Gastroesophageal sphincter (tissue), 4 donors: ENCODE measurements at regions not wholly inside any gene's neighbourhood (a gene's known extent, or its start where the extent isn't known, plus 50 kb on each side); places are given as distances from the start of the nearest gene placed in this dataset.

Experiments
- ATAC-seq: fragments of 150-250 bp; one replicate; pipeline ENCODE4 v1.9.1; 2016; ENCODE audit warnings: mild to moderate bottlenecking, moderate library complexity
- H3K27ac ChIP-seq, 4 donors: fragments of 200-600 bp; sonication (generic) in 3 of 4; 1 replicate in 3 of 4; 2 replicates in 1 of 4; pipeline ENCODE4 v1.5.1; 2016 to 2019
- H3K27me3 ChIP-seq: fragments of 200-600 bp; sonication (generic); one replicate; pipeline ENCODE4 v1.5.1; 2019
- H3K36me3 ChIP-seq, 2 donors: fragments of 200-600 bp; sonication (generic); one replicate each; pipeline ENCODE4 v1.5.1; 2019; ENCODE audit warnings: control low read depth in 1 of 2
- H3K4me1 ChIP-seq, 3 donors: fragments of 200-600 bp; sonication (generic); 1 replicate in 2 of 3; 2 replicates in 1 of 3; pipeline ENCODE4 v1.5.1; 2016 to 2019; ENCODE audit warnings: control low read depth in 2 of 3
- H3K4me3 ChIP-seq, 2 donors: fragments of 200-600 bp; sonication (generic); one replicate each; pipeline ENCODE4 v1.5.1; 2019; ENCODE audit warnings: mild to moderate bottlenecking in 1 of 2, moderate library complexity in 1 of 2
- H3K9me3 ChIP-seq, 3 donors: fragments of 200-600 bp; sonication (generic); one replicate each; pipeline ENCODE4 v1.5.1; 2017 to 2019; ENCODE audit warnings: control low read depth in 2 of 3
- EP300 ChIP-seq: sonication (generic); formaldehyde crosslinking; IDR thresholded peaks from one replicate; pipeline ENCODE4 v1.6.1; 2017; ENCODE audit warnings: antibody characterized with exemption, mild to moderate bottlenecking
- POLR2A ChIP-seq, 2 donors: fragments of 450-650 bp; IDR thresholded peaks; one replicate each; pipeline ENCODE4 v1.6.1; 2017; ENCODE audit warnings: antibody characterized with exemption in 2 of 2, mild to moderate bottlenecking in 2 of 2, moderate library complexity in 1 of 2
- POLR2AphosphoS5 ChIP-seq: sonication (generic); formaldehyde crosslinking; IDR thresholded peaks from one replicate; pipeline ENCODE4 v1.6.1; 2017; ENCODE audit warnings: antibody characterized with exemption
- whole genome bisulfite sequencing, 2 donors: methylation state at CpG; one replicate each; pipeline ENCODE4 v1.1.5; 2018; ENCODE audit warnings: low coverage in 1 of 2; 5-methylcytosine and 5-hydroxymethylcytosine counted together
- TF ChIP-seq, protein P1 (sequence below), 4 experiments: fragments of 200-600 bp in 2 of 4; fragments of 450-650 bp in 2 of 4; sonication (generic) in 1 of 4; IDR thresholded peaks; one replicate each; pipeline ENCODE4 v1.5.1; 2017 to 2019; ENCODE audit warnings: antibody characterized with exemption in 4 of 4, mild to moderate bottlenecking in 2 of 4, moderate library complexity in 2 of 4

DNA sequence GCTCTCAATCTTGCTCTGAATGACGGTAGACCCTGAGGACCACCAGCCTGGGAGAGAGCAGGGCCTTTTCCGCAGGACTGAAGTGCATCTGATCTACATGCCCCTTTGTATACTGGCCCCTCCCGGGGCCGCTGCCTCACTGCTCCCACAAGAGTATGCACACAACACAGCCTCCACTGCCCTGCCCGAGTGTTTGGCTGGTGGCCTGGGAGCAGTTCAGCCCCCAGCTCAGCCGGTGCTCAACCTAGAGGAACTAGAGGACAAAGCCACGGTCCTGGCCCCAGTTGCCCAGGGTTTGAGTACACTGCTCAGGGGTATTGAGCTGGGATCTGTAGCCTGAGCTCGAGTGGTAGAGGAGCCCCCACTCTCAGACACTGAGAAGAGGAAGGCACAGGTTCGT is 118.9 kb upstream of the CAB39 start:
- Histone ChIP-seq H3K4me3 (no peak overlapping the region), H3K4me1 (no peaks in the 10 kb centered on the region), H3K27ac (no peak overlapping the region), H3K27me3 (peaks cover 6% of the 10 kb centered on the region), H3K9me3 (no peaks in the 10 kb centered on the region), H3K36me3 (no peaks in the 10 kb centered on the region)
- WGBS, 2 donors: no CpG with 5 or more reads among the region's 9 CpGs
- TF ChIP-seq POLR2AphosphoS5 (no peak), POLR2A (IDR thresholded peaks at IDR 0.05) (no peak), EP300 (no peak)
- TF ChIP-seq, protein P1, sequence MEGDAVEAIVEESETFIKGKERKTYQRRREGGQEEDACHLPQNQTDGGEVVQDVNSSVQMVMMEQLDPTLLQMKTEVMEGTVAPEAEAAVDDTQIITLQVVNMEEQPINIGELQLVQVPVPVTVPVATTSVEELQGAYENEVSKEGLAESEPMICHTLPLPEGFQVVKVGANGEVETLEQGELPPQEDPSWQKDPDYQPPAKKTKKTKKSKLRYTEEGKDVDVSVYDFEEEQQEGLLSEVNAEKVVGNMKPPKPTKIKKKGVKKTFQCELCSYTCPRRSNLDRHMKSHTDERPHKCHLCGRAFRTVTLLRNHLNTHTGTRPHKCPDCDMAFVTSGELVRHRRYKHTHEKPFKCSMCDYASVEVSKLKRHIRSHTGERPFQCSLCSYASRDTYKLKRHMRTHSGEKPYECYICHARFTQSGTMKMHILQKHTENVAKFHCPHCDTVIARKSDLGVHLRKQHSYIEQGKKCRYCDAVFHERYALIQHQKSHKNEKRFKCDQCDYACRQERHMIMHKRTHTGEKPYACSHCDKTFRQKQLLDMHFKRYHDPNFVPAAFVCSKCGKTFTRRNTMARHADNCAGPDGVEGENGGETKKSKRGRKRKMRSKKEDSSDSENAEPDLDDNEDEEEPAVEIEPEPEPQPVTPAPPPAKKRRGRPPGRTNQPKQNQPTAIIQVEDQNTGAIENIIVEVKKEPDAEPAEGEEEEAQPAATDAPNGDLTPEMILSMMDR (IDR thresholded peaks at IDR 0.05): no peak
- ATAC-seq: no peak

DNA sequence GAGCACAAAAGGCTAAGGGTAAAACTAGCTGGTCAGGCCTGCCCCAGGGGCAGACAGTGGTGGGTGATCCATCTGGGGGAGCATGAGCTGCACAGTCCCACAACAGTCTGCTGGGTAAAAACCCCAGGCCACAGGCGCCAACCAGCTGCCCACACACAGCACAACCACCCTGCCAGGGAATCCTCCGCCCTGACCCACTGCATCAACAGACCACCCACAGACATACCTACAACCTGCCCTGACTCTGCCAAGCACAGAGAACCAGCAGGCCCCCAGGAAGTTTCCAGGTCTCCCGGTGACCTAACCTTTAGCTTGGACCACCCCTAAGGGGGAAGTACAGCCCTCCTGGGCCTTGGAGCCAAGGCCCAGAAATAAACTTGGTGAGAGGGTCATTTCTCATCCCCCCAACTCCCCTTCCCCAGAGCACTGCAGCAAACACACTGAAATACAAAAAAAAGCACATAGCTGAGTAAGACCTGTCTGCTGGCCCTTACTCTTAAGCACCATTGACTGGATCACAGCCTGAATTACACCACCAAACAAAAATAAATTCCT is 118.3 kb upstream of the CAB39 start:
- no peak overlapping the region for H3K27ac ChIP-seq
- H3K36me3 ChIP-seq: no peaks in the 10 kb centered on the region
- no peak for ATAC-seq
- TF ChIP-seq EP300 (no peak), POLR2A (IDR thresholded peaks at IDR 0.05) (no peak), POLR2AphosphoS5 (no peak)
- TF ChIP-seq, protein P1 (IDR thresholded peaks at IDR 0.05): no peak
- H3K9me3 ChIP-seq: no peaks in the 10 kb centered on the region
- no peak overlapping the region for H3K4me3 ChIP-seq
- H3K27me3 ChIP-seq: peaks cover 6% of the 10 kb centered on the region
- H3K4me1 ChIP-seq: no peaks in the 10 kb centered on the region
- WGBS, 2 donors: no CpG with 5 or more reads among the region's 3 CpGs

DNA sequence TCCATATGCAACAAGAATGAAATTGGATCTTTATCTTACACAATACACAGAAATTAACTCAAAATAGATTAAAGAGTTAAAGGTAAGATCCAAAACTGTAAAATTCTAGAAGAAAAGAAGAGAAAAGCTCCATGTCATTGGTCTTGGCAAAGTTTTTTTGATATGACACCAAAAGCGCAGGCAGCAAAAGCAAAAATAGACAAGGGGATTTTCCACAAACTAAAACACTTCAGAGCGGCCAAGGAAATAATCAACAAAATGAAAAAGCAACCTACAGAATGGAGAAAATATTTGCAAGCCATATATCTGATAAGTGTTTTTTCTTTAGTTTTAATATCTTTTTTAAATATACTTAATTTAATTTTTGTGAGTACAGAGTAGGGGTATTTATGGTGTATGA is 112.8 kb upstream of the CAB39 start:
- ATAC-seq: no peak
- Histone ChIP-seq H3K9me3 (no peaks in the 10 kb centered on the region), H3K4me3 (no peak overlapping the region), H3K27me3 (peaks cover 16% of the 10 kb centered on the region), H3K4me1 (no peaks in the 10 kb centered on the region), H3K27ac (no peak overlapping the region), H3K36me3 (no peaks in the 10 kb centered on the region)
- no peak for TF ChIP-seq POLR2AphosphoS5
- 90 to 91% methylated on average over 2 of the region's 2 CpGs for WGBS, 2 donors

DNA sequence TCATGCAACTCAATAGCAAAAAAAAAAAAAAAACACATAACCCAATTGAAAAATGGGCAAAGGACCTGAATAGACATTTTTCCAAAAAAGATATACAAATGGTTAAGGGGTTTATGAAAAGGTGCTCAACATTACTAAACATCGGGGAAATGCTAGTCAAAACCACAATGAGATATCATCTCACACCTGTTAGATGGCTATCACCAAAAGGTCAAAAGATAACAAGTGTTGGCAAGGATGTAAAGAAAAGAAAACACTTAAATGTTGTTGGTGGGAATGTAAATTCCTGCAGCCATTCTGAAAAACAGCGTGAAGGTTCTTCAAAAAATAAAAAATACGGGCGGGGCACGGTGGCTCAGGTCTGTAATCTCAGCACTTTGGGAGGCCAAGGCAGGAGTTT is 112.4 kb upstream of the CAB39 start:
- 57 to 70% methylated on average over 1 to 5 of the region's 5 CpGs for WGBS, 2 donors
- no peak for ATAC-seq

DNA sequence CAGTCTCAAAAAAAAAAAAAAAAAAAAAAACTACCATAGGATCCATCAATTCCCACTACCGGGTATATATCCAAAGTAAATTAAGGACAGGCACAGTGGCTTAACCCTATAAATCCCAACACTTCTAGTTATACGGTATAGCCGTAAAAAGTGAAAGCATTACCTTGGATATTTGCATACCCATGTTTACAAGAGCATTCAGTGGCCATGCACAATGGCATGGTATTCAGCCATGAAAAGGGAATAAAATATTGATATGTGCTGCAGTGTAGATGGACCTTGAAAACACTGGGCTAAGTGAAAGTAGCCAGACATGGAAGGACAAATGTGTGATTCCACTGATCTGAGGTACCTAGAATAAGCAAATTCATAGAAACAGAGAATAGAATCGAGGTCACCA is 111.8 kb upstream of the CAB39 start:
- no peak for TF ChIP-seq POLR2A (IDR thresholded peaks at IDR 0.05)
- no peak for TF ChIP-seq POLR2AphosphoS5
- no peak for TF ChIP-seq EP300
- TF ChIP-seq, protein P1 (IDR thresholded peaks at IDR 0.05): no peak
- H3K36me3 ChIP-seq: no peaks in the 10 kb centered on the region
- H3K27ac ChIP-seq: no peak overlapping the region
- no peaks in the 10 kb centered on the region for H3K9me3 ChIP-seq
- peaks cover 16% of the 10 kb centered on the region for H3K27me3 ChIP-seq
- ATAC-seq: no peak
- no peak overlapping the region for H3K4me3 ChIP-seq
- 61 to 63% methylated on average over 4 of the region's 4 CpGs for WGBS, 2 donors
- no peaks in the 10 kb centered on the region for H3K4me1 ChIP-seq

More for the DNA sequence above, 112.4 kb upstream of the CAB39 start:
- TF ChIP-seq POLR2AphosphoS5 (no peak), POLR2A (IDR thresholded peaks at IDR 0.05) (no peak), EP300 (no peak)
- TF ChIP-seq, protein P1 (IDR thresholded peaks at IDR 0.05): no peak
- H3K4me3 ChIP-seq: no peak overlapping the region
- no peaks in the 10 kb centered on the region for H3K36me3 ChIP-seq
- H3K27me3 ChIP-seq: peaks cover 16% of the 10 kb centered on the region
- no peak overlapping the region for H3K27ac ChIP-seq
- H3K4me1 ChIP-seq: no peaks in the 10 kb centered on the region
- H3K9me3 ChIP-seq: no peaks in the 10 kb centered on the region
